Cardiac fibroblast (primary cell): ENCODE measurements at regions not wholly inside any gene's neighbourhood (a gene's known extent, or its start where the extent isn't known, plus 50 kb on each side); places are given as distances from the start of the nearest gene placed in this dataset.
"Not testable (repeated sequence)": the region's sequence is repeated elsewhere in the genome, so short reads cannot be mapped to it uniquely, and the experiment has no call there.

Experiments
- DNase-seq, 2 donors: peaks; one replicate each; pipeline versions ENCODE4 v3.0.0 to v3.0.0-alpha.2; 2010; ENCODE audit warnings: low read depth in 2 of 2
- H3K4me3 ChIP-seq, 2 donors: replicated peaks in 1 of 2; 1 replicate in 1 of 2; 2 replicates in 1 of 2; pipeline ENCODE4 v1.5.1; 2011; ENCODE audit warnings: low read depth in 2 of 2, low read length in 2 of 2, mild to moderate bottlenecking in 2 of 2, moderate library complexity in 1 of 2
- TF ChIP-seq, protein P1 (sequence below): IDR thresholded peaks from one replicate; pipeline ENCODE4 v1.5.1; 2011; ENCODE audit warnings: low read depth, mild to moderate bottlenecking, low read length, inconsistent platforms

DNA sequence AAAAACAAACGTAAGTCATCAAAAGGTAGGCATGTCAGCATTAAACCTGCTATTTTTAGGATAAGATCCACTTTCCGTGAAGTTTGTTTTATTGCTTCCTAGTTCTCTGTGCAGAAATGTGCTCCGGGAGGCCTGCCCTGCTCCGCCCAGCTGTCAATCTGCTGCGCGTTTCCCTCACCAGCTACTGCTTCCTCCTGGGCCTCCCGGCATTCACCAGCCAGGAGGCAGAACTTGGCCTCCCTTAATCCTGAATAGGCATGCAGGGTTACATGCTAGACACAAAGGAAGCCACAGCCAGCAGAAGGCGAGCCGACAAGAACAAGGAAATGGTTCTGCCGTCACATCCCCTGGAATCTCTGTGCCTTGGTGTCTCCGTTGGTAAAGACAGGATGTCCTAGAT is 386.2 kb downstream of the IRS2 start:
- no peak overlapping the region for H3K4me3 ChIP-seq
- DNase-seq, result peak in 1 of 2 donors; percentile 31

DNA sequence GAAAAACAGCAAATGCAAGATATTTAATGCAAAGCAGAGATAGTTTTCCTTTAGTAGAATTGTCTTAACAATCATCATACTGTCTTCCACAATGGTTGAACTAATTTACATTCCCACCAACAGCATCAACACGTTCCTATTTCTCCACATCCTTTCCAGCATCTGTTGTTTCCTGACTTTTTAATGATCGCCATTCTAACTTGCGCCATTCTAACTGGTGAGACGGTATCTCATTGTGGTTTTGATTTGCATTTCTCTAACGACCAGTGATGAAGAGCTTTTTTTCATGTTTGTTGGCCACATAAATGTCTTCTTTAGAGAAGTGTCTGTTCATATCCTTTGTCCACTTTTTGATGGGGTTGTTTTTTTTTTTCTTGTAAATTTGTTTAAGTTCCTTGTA is 388.3 kb downstream of the IRS2 start:
- not testable (repeated sequence) for H3K4me3 ChIP-seq, DNase-seq

More for the DNA sequence above, 386.2 kb downstream of the IRS2 start:
- TF ChIP-seq, protein P1, sequence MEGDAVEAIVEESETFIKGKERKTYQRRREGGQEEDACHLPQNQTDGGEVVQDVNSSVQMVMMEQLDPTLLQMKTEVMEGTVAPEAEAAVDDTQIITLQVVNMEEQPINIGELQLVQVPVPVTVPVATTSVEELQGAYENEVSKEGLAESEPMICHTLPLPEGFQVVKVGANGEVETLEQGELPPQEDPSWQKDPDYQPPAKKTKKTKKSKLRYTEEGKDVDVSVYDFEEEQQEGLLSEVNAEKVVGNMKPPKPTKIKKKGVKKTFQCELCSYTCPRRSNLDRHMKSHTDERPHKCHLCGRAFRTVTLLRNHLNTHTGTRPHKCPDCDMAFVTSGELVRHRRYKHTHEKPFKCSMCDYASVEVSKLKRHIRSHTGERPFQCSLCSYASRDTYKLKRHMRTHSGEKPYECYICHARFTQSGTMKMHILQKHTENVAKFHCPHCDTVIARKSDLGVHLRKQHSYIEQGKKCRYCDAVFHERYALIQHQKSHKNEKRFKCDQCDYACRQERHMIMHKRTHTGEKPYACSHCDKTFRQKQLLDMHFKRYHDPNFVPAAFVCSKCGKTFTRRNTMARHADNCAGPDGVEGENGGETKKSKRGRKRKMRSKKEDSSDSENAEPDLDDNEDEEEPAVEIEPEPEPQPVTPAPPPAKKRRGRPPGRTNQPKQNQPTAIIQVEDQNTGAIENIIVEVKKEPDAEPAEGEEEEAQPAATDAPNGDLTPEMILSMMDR, result no peak

DNA sequence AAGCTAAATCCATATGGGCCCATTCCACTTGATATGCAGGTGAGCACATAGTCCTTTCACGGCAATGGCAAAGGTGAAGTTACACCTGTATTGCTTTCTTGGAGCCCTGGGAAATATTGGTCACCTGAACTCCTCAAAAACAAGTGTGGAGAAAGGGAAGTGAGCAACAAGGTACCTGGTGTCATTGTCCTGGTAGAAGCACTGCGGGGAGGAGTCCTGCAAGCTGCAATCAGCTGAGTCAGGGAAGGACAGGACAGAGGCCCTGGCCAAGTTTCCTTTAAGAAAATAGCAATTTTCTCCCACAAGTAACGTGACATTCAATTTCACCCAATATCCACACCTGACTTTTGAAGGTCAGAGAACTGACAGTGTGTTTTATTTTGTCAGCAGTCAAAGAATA is 389.1 kb downstream of the IRS2 start:
- TF ChIP-seq, protein P1, result no peak
- no peak for DNase-seq

GRCh38 chr13:109396266-109396665 is 390.1 kb downstream of the IRS2 start:
- H3K4me3 ChIP-seq, result no peak overlapping the region

More for the DNA sequence above, 389.1 kb downstream of the IRS2 start:
- H3K4me3 ChIP-seq, result no peak overlapping the region

DNA sequence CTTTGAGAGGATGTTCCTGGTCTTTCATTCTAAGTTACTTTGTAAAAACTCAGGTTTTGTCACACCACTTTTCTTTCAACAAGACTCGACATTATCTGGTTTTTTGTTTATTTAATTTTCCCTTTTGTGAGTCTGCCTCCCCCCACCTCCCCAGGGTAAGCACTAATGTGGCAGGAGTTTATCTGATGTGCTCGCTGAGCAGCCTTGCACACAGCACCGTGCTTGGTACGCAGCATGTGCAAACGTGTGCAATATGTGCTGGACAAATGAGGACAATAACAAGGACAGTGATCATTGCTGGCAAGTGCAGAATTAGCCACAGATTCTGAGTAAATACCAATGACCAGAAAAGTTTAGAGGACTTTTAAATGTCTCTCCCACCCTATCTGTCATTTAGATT is 391.4 kb downstream of the IRS2 start:
- no peak for DNase-seq
- TF ChIP-seq, protein P1, result no peak

More at GRCh38 chr13:109396266-109396665, 390.1 kb downstream of the IRS2 start:
- peak in 1 of 2 donors; percentile 39 for DNase-seq
- TF ChIP-seq, protein P1, result no peak

GRCh38 chr13:109394311-109394988 is 391.9 kb downstream of the IRS2 start:
- TF ChIP-seq, protein P1, result no peak
- no peak overlapping the region for H3K4me3 ChIP-seq
- DNase-seq, result peak in 1 of 2 donors; percentile 46

More for the DNA sequence above, 391.4 kb downstream of the IRS2 start:
- H3K4me3 ChIP-seq, result no peak overlapping the region

DNA sequence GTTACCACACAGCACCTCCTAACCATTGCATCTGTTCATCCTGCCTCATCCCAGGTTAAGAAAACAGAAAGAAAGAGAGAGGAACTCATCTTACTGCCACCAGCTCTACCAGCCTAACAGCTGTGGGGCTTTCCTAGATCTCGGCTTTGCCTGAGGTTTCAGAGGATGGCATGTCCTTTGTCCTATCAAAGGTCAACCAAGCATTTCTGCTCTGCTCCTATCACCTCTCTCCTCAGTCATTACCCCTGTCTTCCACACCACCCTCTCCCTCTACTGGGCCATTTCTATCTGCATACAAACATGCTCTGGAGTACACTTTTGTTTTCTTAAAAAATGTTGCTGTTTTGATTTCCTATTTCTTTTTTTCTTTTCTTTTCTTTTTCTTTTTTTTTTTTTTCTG is 393.3 kb downstream of the IRS2 start:
- TF ChIP-seq, protein P1, result no peak
- no peak overlapping the region for H3K4me3 ChIP-seq
- DNase-seq, result no peak
